Esophagus squamous epithelium (tissue), 5 donors: ENCODE measurements at regions not wholly inside any gene's neighbourhood (a gene's known extent, or its start where the extent isn't known, plus 50 kb on each side); places are given as distances from the start of the nearest gene placed in this dataset.

ENCODE experiments used
- DNase-seq: peaks from one replicate; lab custom pipeline; 2025; lab: John Stamatoyannopoulos, UW
- H3K27ac ChIP-seq, 4 donors: fragments of 200-600 bp; sonication (generic); one replicate each; pipeline ENCODE4 v1.5.1; 2016 to 2019; ENCODE audit warnings: mild to moderate bottlenecking in 1 of 4
- H3K27me3 ChIP-seq, 4 donors: fragments of 200-600 bp; sonication (generic); 1 replicate in 3 of 4; 2 replicates in 1 of 4; pipeline versions ENCODE4 v1.5.1 to v1.6.0; 2017 to 2021; ENCODE audit warnings: antibody characterized with exemption in 1 of 4
- H3K36me3 ChIP-seq, 3 donors: fragments of 200-600 bp; sonication (generic); one replicate each; pipeline ENCODE4 v1.5.1; 2016 to 2019
- H3K4me1 ChIP-seq, 3 donors: fragments of 200-600 bp; sonication (generic); one replicate each; pipeline ENCODE4 v1.5.1; 2017 to 2019
- H3K4me3 ChIP-seq, 4 donors: fragments of 200-600 bp; sonication (generic); 1 replicate in 3 of 4; 2 replicates in 1 of 4; pipeline ENCODE4 v1.5.1; 2016 to 2019; ENCODE audit warnings: mild to moderate bottlenecking in 2 of 4, moderate library complexity in 1 of 4
- H3K9me3 ChIP-seq, 3 donors: fragments of 200-600 bp; sonication (generic); one replicate each; pipeline ENCODE4 v1.5.1; 2016 to 2019
- CTCF ChIP-seq, 6 experiments: fragments of 450-650 bp in 4 of 6; fragments of 200-600 bp in 2 of 6; sonication (generic) in 2 of 6; IDR thresholded peaks; one replicate each; pipeline ENCODE4 v1.5.1; 2016 to 2019; ENCODE audit warnings: antibody characterized with exemption in 6 of 6, mild to moderate bottlenecking in 4 of 6, moderate library complexity in 4 of 6
- POLR2A ChIP-seq, 4 donors: fragments of 450-650 bp; IDR thresholded peaks; one replicate each; pipeline ENCODE4 v1.6.1; 2017; ENCODE audit warnings: antibody characterized with exemption in 4 of 4, mild to moderate bottlenecking in 4 of 4, moderate library complexity in 3 of 4
- WGBS, 2 donors: methylation state at CpG; one replicate each; pipeline ENCODE4 v1.1.5; 2018; 5-methylcytosine and 5-hydroxymethylcytosine counted together
- intact Hi-C: fragments of 100-400 bp; cut with DNase I; formaldehyde crosslinking; loops from one replicate; pipeline ENCODE4 v1.15.0; 2022
- donor health status: DM: yes; HTN: yes; CAD: no.

GRCh38 chr20:39142407-39143096 is 180.4 kb downstream of the DHX35 start:
- H3K9me3 ChIP-seq = no peaks in the 10 kb centered on the region
- H3K27ac ChIP-seq = no peak overlapping the region
- no peaks in the 10 kb centered on the region for H3K4me1 ChIP-seq
- no peak overlapping the region for H3K4me3 ChIP-seq
- peaks cover 0 to 53% (median 0%) of the 10 kb centered on the region in 4 donors for H3K27me3 ChIP-seq
- DNase-seq = no peak
- WGBS, 2 donors = 24 to 40% methylated on average over 2 to 4 of the region's 13 CpGs
- TF ChIP-seq POLR2A (IDR thresholded peaks at IDR 0.05) = no peak
- no peak for TF ChIP-seq CTCF (IDR thresholded peaks at IDR 0.05)
- no peaks in the 10 kb centered on the region for H3K36me3 ChIP-seq
- intact Hi-C loops = no loop called here

- Histone ChIP-seq H3K9me3 (no peaks in the 10 kb centered on the region), H3K4me1 (no peaks in the 10 kb centered on the region), H3K27ac (no peak overlapping the region), H3K27me3 (peaks cover 0 to 54% (median 0%) of the 10 kb centered on the region in 4 donors), H3K36me3 (no peaks in the 10 kb centered on the region), H3K4me3 (no peak overlapping the region)
- intact Hi-C loops = no loop called here
- no peak for TF ChIP-seq POLR2A (IDR thresholded peaks at IDR 0.05)
- TF ChIP-seq CTCF (IDR thresholded peaks at IDR 0.05) = no peak
- no peak for DNase-seq
Measured at GRCh38 chr20:39137299-39137698, 175.2 kb downstream of the DHX35 start.

- intact Hi-C loops = no loop called here
- no peak for DNase-seq
- no peak overlapping the region for H3K27ac ChIP-seq
- no peaks in the 10 kb centered on the region for H3K4me1 ChIP-seq
- TF ChIP-seq POLR2A (IDR thresholded peaks at IDR 0.05) (no peak), CTCF (IDR thresholded peaks at IDR 0.05) (no peak)
- WGBS, 2 donors = 70 to 71% methylated on average over 5 to 6 of the region's 6 CpGs
- peaks cover 0 to 49% (median 0%) of the 10 kb centered on the region in 4 donors for H3K27me3 ChIP-seq
- no peak overlapping the region for H3K4me3 ChIP-seq
- no peaks in the 10 kb centered on the region for H3K9me3 ChIP-seq
- H3K36me3 ChIP-seq = no peaks in the 10 kb centered on the region
Measured at GRCh38 chr20:39136798-39137197, 174.7 kb downstream of the DHX35 start.

GRCh38 chr20:39135885-39136544 is 173.9 kb downstream of the DHX35 start:
- Histone ChIP-seq H3K4me1 (no peaks in the 10 kb centered on the region), H3K4me3 (no peak overlapping the region), H3K9me3 (no peaks in the 10 kb centered on the region), H3K27me3 (peaks cover 0 to 41% (median 0%) of the 10 kb centered on the region in 4 donors), H3K27ac (no peak overlapping the region), H3K36me3 (no peaks in the 10 kb centered on the region)
- intact Hi-C loops = no loop called here
- TF ChIP-seq CTCF (IDR thresholded peaks at IDR 0.05) (no peak), POLR2A (IDR thresholded peaks at IDR 0.05) (no peak)
- 84 to 93% methylated on average over 10 to 13 of the region's 15 CpGs for WGBS, 2 donors
- no peak for DNase-seq

GRCh38 chr20:39133201-39133600 is 171.1 kb downstream of the DHX35 start:
- no peak for DNase-seq
- no peak for TF ChIP-seq POLR2A (IDR thresholded peaks at IDR 0.05)
- TF ChIP-seq CTCF (IDR thresholded peaks at IDR 0.05) = no peak
- peaks cover 0 to 16% (median 0%) of the 10 kb centered on the region in 4 donors for H3K27me3 ChIP-seq
- no peak overlapping the region for H3K4me3 ChIP-seq
- H3K27ac ChIP-seq = no peak overlapping the region
- intact Hi-C loops = no loop called here
- no peaks in the 10 kb centered on the region for H3K4me1 ChIP-seq
- 79 to 80% methylated on average over 1 to 2 of the region's 4 CpGs for WGBS, 2 donors
- H3K36me3 ChIP-seq = no peaks in the 10 kb centered on the region
- H3K9me3 ChIP-seq = no peaks in the 10 kb centered on the region
